RWPE2 (cell line): ENCODE measurements at regions not wholly inside any gene's neighbourhood (a gene's known extent, or its start where the extent isn't known, plus 50 kb on each side); places are given as distances from the start of the nearest gene placed in this dataset.

Experiments used
- ATAC-seq: fragments of 200-7000 bp; cut with Tn5 transposase; 3 replicates; pipeline ENCODE4 v1.9.1; 2021; ENCODE audit warnings: low read depth
- DNase-seq: peaks from one replicate; pipeline ENCODE4 v3.0.0-alpha.2; 2020; ENCODE audit warnings: low spot score
- H3K27ac ChIP-seq: fragments of 450-650 bp; 2 replicates; pipeline ENCODE4 v1.5.1; 2017; ENCODE audit warnings: mild to moderate bottlenecking; ENCODE audit not compliant: poor library complexity, severe bottlenecking
- H3K27me3 ChIP-seq: fragments of 250-450 bp; sonication (Bioruptor Pico); 2 replicates; pipeline ENCODE4 v1.5.1; 2021; ENCODE audit warnings: mild to moderate bottlenecking, moderate library complexity; ENCODE audit not compliant: insufficient read depth, poor library complexity, severe bottlenecking
- H3K36me3 ChIP-seq: fragments of 250-450 bp; sonication (Bioruptor Pico); 2 replicates; pipeline ENCODE4 v1.5.1; 2020; ENCODE audit warnings: low read depth, mild to moderate bottlenecking, moderate library complexity
- H3K4me1 ChIP-seq: fragments of 250-450 bp; sonication (Bioruptor Pico); 2 replicates; pipeline ENCODE4 v1.5.1; 2021; ENCODE audit warnings: mild to moderate bottlenecking, moderate library complexity; ENCODE audit not compliant: insufficient read depth, poor library complexity, severe bottlenecking
- H3K4me3 ChIP-seq: fragments of 250-450 bp; sonication (Bioruptor Pico); 2 replicates; pipeline ENCODE4 v1.5.1; 2021; ENCODE audit warnings: mild to moderate bottlenecking, moderate library complexity; ENCODE audit not compliant: severe bottlenecking
- H3K9me3 ChIP-seq: fragments of 250-450 bp; sonication (Bioruptor Pico); 2 replicates; pipeline ENCODE4 v1.5.1; 2021; ENCODE audit warnings: mild to moderate bottlenecking, moderate library complexity; ENCODE audit not compliant: severe bottlenecking
- CTCF ChIP-seq: fragments of 450-650 bp; IDR thresholded peaks from one replicate; pipeline ENCODE4 v1.5.1; 2017; ENCODE audit warnings: mild to moderate bottlenecking, moderate library complexity; ENCODE audit not compliant: poor library complexity, severe bottlenecking

DNA sequence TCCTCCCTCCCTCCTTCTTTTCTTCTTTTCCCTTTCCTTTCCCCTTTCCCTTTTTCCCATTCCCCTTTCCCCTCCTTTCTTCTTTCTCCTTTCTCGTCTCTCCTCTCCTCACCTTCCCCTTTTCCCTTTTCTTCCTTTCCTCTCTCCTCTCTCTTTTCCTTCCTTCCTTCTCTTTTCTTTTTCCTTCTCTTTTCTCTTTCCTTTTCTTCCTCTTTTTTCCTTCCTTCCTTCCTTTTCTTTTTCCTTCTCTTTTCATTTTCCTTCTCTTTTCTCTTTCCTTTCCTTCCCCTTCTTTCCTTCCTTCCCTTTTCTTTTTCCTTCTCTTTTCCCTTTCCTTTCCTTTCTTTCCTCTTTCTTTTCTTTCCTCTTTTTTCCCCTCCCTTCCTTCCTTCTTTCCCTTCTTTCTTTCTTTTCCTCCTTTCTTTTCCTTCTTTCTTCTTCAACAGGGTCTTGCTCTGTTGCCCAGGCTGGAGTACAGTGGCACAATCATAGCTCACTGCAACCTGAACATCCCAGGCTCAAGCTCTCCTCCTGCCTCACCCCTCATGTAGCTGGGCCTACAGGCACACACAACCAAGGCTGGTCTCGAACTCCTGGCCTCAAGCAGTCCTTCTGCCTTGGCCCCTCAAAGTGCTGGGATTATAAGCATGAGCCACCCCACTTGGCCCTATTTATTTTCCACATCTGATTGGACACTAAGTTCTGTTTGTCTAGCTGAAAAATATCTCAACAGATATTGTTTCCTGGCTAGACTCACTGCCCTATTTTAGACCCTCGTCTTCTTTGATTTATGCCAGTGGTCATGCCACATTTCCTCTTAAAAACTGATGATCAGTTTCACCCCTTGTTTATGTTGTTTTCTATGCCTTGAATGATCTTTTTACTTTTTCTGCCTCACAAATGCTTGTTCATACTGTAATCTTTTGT, 57.1 kb upstream of the MACF1 start:
- Histone ChIP-seq H3K27me3 (no peaks in the 10 kb centered on the region), H3K9me3 (no peaks in the 10 kb centered on the region), H3K4me1 (peaks cover 27% of the 10 kb centered on the region), H3K36me3 (no peaks in the 10 kb centered on the region), H3K27ac (no peak overlapping the region), H3K4me3 (no peak overlapping the region)
- no peak for DNase-seq
- ATAC-seq: no peak
- no peak for TF ChIP-seq CTCF

GRCh38 chr1:39148942-39149341, 55.6 kb upstream of the MACF1 start:
- Histone ChIP-seq H3K4me1 (peaks cover 23% of the 10 kb centered on the region), H3K4me3 (no peak overlapping the region), H3K27me3 (no peaks in the 10 kb centered on the region), H3K36me3 (no peaks in the 10 kb centered on the region), H3K27ac (no peak overlapping the region), H3K9me3 (no peaks in the 10 kb centered on the region)
- DNase-seq: no peak
- TF ChIP-seq CTCF: no peak
- ATAC-seq: no peak

DNA sequence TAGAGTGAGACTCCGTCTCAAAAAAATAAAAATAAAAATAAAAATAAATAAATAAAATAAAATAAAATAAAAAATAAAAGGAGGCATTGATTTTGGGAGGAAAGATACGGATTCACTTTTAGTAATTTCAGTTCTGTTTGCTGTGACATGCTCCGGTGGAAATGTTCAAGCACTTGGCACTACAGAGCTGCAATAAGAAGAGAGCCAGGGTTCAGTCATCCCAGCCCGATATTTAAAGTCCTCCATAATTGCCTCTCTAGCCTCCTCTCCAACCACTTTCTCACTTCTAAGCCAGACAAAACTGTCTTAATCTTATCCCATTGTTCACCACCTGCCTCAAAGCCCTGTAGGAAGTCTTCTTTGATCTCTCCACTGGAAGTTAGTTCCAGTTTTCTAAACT, 55.0 kb upstream of the MACF1 start:
- no peak overlapping the region for H3K27ac ChIP-seq

GRCh38 chr1:39150779-39151178, 53.7 kb upstream of the MACF1 start:
- Histone ChIP-seq H3K27me3 (no peaks in the 10 kb centered on the region), H3K4me3 (no peak overlapping the region), H3K27ac (no peak overlapping the region), H3K4me1 (peaks cover 29% of the 10 kb centered on the region), H3K9me3 (no peaks in the 10 kb centered on the region), H3K36me3 (0 out of 2 replicates have a peak, but pooled peaks cover 3% of the 10 kb centered on the region)
- ATAC-seq (no peak), DNase-seq (no peak)
- TF ChIP-seq CTCF: no peak

More for the DNA sequence above, 55.0 kb upstream of the MACF1 start:
- no peak for TF ChIP-seq CTCF
- ATAC-seq (no peak), DNase-seq (no peak)
- Histone ChIP-seq H3K9me3 (no peaks in the 10 kb centered on the region), H3K4me1 (peaks cover 28% of the 10 kb centered on the region), H3K36me3 (0 out of 2 replicates have a peak, but pooled peaks cover 3% of the 10 kb centered on the region), H3K4me3 (no peak overlapping the region), H3K27me3 (no peaks in the 10 kb centered on the region)

DNA sequence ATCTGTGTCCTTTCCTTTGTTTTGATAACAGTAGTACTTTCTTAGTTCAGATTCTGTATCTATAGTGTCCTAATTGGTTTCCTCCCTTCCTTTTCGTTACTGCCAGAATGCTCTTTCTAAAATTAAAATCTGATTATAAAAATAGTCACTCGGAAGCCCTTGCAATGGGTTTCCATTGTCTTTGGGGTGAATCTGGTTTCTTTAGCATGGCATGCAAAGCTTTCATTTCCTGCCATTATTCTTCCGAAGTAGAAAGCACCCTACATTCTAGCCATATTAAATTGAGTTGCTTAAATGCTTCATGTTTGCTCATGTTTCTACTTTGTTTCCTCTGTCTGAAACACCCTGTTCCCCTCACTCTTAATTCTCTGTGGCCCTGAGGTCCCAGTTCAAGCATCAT, 53.2 kb upstream of the MACF1 start:
- DNase-seq (no peak), ATAC-seq (no peak)
- Histone ChIP-seq H3K27ac (no peak overlapping the region), H3K4me3 (no peak overlapping the region), H3K9me3 (no peaks in the 10 kb centered on the region), H3K27me3 (no peaks in the 10 kb centered on the region), H3K4me1 (peaks cover 27% of the 10 kb centered on the region), H3K36me3 (0 out of 2 replicates have a peak, but pooled peaks cover 3% of the 10 kb centered on the region)
- no peak for TF ChIP-seq CTCF
